HG02852 (cell line): ENCODE measurements at regions not wholly inside any gene's neighbourhood (a gene's known extent, or its start where the extent isn't known, plus 50 kb on each side); places are given as distances from the start of the nearest gene placed in this dataset.
A peak's percentile ranks its signal among the peaks of the same experiment; 100 is the strongest.
"Not testable (repeated sequence)": the region's sequence is repeated elsewhere in the genome, so short reads cannot be mapped to it uniquely, and the experiment has no call there.

Experiments used
- ATAC-seq: cut with Tn5 transposase; IDR thresholded peaks from one replicate; pipeline ENCODE4 v1.9.1; 2021; ENCODE audit warnings: mild to moderate bottlenecking, moderate library complexity; ENCODE audit not compliant: unreplicated experiment

- not testable (repeated sequence) for ATAC-seq
Observed at GRCh38 chr12:75686233-75686632, 174.8 kb upstream of the KRR1 start.

- ATAC-seq, result no peak
Observed at GRCh38 chr12:75685617-75686225, 174.3 kb upstream of the KRR1 start.

GRCh38 chr12:75684678-75685616 is 173.5 kb upstream of the KRR1 start:
- no peak for ATAC-seq

- not testable (repeated sequence) for ATAC-seq
Observed at GRCh38 chr12:75683995-75684586, 172.7 kb upstream of the KRR1 start.

- no peak for ATAC-seq
Observed at GRCh38 chr12:75683220-75683619, 171.8 kb upstream of the KRR1 start.

GRCh38 chr12:75677522-75677921 is 166.1 kb upstream of the KRR1 start:
- ATAC-seq, result no peak

GRCh38 chr12:75674393-75674792 is 163.0 kb upstream of the KRR1 start:
- ATAC-seq, result no peak

GRCh38 chr12:75672200-75672599 is 160.8 kb upstream of the KRR1 start:
- no peak for ATAC-seq

GRCh38 chr12:75670216-75670615 is 158.8 kb upstream of the KRR1 start:
- ATAC-seq, result no peak

GRCh38 chr12:75666939-75667334 is 155.5 kb upstream of the KRR1 start:
- no peak for ATAC-seq

- no peak for ATAC-seq
Observed at GRCh38 chr12:75666126-75666938, 154.9 kb upstream of the KRR1 start.

- no peak for ATAC-seq
Observed at GRCh38 chr12:75665216-75665615, 153.8 kb upstream of the KRR1 start.

- ATAC-seq, result no peak
Observed at GRCh38 chr12:75662511-75663159, 151.2 kb upstream of the KRR1 start.

- ATAC-seq, result no peak
Observed at GRCh38 chr12:75661908-75662307, 150.5 kb upstream of the KRR1 start.

- no peak for ATAC-seq
Observed at GRCh38 chr12:75660805-75661404, 149.5 kb upstream of the KRR1 start.

GRCh38 chr12:75660107-75660530 is 148.7 kb upstream of the KRR1 start:
- ATAC-seq, result no peak

GRCh38 chr12:75658901-75659823 is 147.8 kb upstream of the KRR1 start:
- peak; percentile 50 for ATAC-seq

GRCh38 chr12:75658286-75658685 is 146.9 kb upstream of the KRR1 start:
- no peak for ATAC-seq

- ATAC-seq, result no peak
Observed at GRCh38 chr12:75657831-75658230, 146.4 kb upstream of the KRR1 start.
